Naive B cell (primary cell): ENCODE measurements at regions not wholly inside any gene's neighbourhood (a gene's known extent, or its start where the extent isn't known, plus 50 kb on each side); places are given as distances from the start of the nearest gene placed in this dataset.
A peak's percentile ranks its signal among the peaks of the same experiment; 100 is the strongest.

Experiments
- ATAC-seq, 2 donors: fragments of 150-1000 bp; cut with Tn5 transposase; 2 replicates each; pipeline ENCODE4 v1.10.0; 2021; ENCODE audit warnings: low read depth in 2 of 2, mild to moderate bottlenecking in 2 of 2, moderate library complexity in 2 of 2
- DNase-seq: peaks from one replicate; pipeline ENCODE4 v3.0.0; 2022
- H3K27ac Mint-ChIP-seq, 6 donors: one replicate each; pipeline ENCODE4 v1.8.0; 2020 to 2022; ENCODE audit warnings: mild to moderate bottlenecking in 6 of 6, mixed read lengths in 6 of 6, moderate library complexity in 5 of 6, inconsistent platforms in 2 of 6
- H3K27me3 Mint-ChIP-seq, 3 donors: one replicate each; pipeline ENCODE4 v1.8.0; 2021 to 2022; ENCODE audit warnings: mixed read lengths in 3 of 3, mild to moderate bottlenecking in 1 of 3
- H3K36me3 Mint-ChIP-seq, 2 donors: one replicate each; pipeline ENCODE4 v1.8.0; 2020 to 2022; ENCODE audit warnings: mixed read lengths in 2 of 2, inconsistent platforms in 1 of 2, mild to moderate bottlenecking in 1 of 2
- H3K4me1 Mint-ChIP-seq, 3 donors: one replicate each; pipeline ENCODE4 v1.8.0; 2020 to 2022; ENCODE audit warnings: mixed read lengths in 3 of 3, inconsistent platforms in 1 of 3, mild to moderate bottlenecking in 1 of 3, moderate library complexity in 1 of 3
- H3K4me3 Mint-ChIP-seq, 8 donors: one replicate each; pipeline ENCODE4 v1.8.0; 2020 to 2022; ENCODE audit warnings: mild to moderate bottlenecking in 8 of 8, mixed read lengths in 8 of 8, moderate library complexity in 8 of 8, inconsistent platforms in 2 of 8
- H3K9me3 Mint-ChIP-seq, 7 donors: one replicate each; pipeline ENCODE4 v1.8.0; 2020 to 2022; ENCODE audit warnings: mixed read lengths in 7 of 7, mild to moderate bottlenecking in 5 of 7, inconsistent platforms in 2 of 7, moderate library complexity in 1 of 7

- ATAC-seq: no peak
- no peak overlapping the region for H3K27ac Mint-ChIP-seq
- H3K4me3 Mint-ChIP-seq: no peak overlapping the region
- no peaks in the 10 kb centered on the region for H3K4me1 Mint-ChIP-seq
- H3K9me3 Mint-ChIP-seq: peaks cover 0 to 4% (median 2%) of the 10 kb centered on the region in 7 donors
- H3K27me3 Mint-ChIP-seq: no peaks in the 10 kb centered on the region
- no peaks in the 10 kb centered on the region for H3K36me3 Mint-ChIP-seq
- DNase-seq: no peak
Measured at GRCh38 chr11:91608677-91609076, 615.9 kb upstream of the FAT3 start.

GRCh38 chr11:91596111-91596510, 628.5 kb upstream of the FAT3 start:
- Mint-ChIP-seq H3K4me3 (no peak overlapping the region), H3K27me3 (no peaks in the 10 kb centered on the region), H3K27ac (no peak overlapping the region), H3K36me3 (no peaks in the 10 kb centered on the region), H3K9me3 (peaks cover 4 to 19% (median 13%) of the 10 kb centered on the region in 7 donors), H3K4me1 (no peaks in the 10 kb centered on the region)
- ATAC-seq (no peak), DNase-seq (no peak)

- Mint-ChIP-seq H3K4me3 (no peak overlapping the region), H3K4me1 (no peaks in the 10 kb centered on the region), H3K36me3 (no peaks in the 10 kb centered on the region), H3K27ac (no peak overlapping the region), H3K9me3 (peaks cover 6 to 24% (median 14%) of the 10 kb centered on the region in 7 donors), H3K27me3 (no peaks in the 10 kb centered on the region)
- DNase-seq (no peak), ATAC-seq (no peak)
Measured at GRCh38 chr11:91591021-91591420, 633.6 kb upstream of the FAT3 start.

- Mint-ChIP-seq H3K27me3 (no peaks in the 10 kb centered on the region), H3K4me3 (no peak overlapping the region), H3K36me3 (no peaks in the 10 kb centered on the region), H3K9me3 (peaks cover 4 to 35% (median 16%) of the 10 kb centered on the region in 7 donors), H3K27ac (no peak overlapping the region), H3K4me1 (no peaks in the 10 kb centered on the region)
- ATAC-seq (no peak), DNase-seq (no peak)
Measured at GRCh38 chr11:91587131-91587530, 637.5 kb upstream of the FAT3 start.

GRCh38 chr11:91585035-91585801, 639.4 kb upstream of the FAT3 start:
- DNase-seq (no peak), ATAC-seq (no peak)
- H3K9me3 Mint-ChIP-seq: peaks cover 5 to 37% (median 18%) of the 10 kb centered on the region in 7 donors
- H3K36me3 Mint-ChIP-seq: no peaks in the 10 kb centered on the region
- no peak overlapping the region for H3K4me3 Mint-ChIP-seq
- no peaks in the 10 kb centered on the region for H3K4me1 Mint-ChIP-seq
- no peak overlapping the region for H3K27ac Mint-ChIP-seq
- H3K27me3 Mint-ChIP-seq: no peaks in the 10 kb centered on the region

GRCh38 chr11:91563176-91563575, 661.4 kb upstream of the FAT3 start:
- Mint-ChIP-seq H3K9me3 (peaks cover 0 to 9% (median 4%) of the 10 kb centered on the region in 7 donors), H3K27ac (no peak overlapping the region), H3K27me3 (no peaks in the 10 kb centered on the region), H3K4me3 (no peak overlapping the region), H3K36me3 (no peaks in the 10 kb centered on the region), H3K4me1 (no peaks in the 10 kb centered on the region)
- ATAC-seq (no peak), DNase-seq (no peak)

- no peaks in the 10 kb centered on the region for H3K36me3 Mint-ChIP-seq
- H3K4me1 Mint-ChIP-seq: no peaks in the 10 kb centered on the region
- no peak for ATAC-seq
- peaks cover 0 to 10% (median 5%) of the 10 kb centered on the region in 7 donors for H3K9me3 Mint-ChIP-seq
- no peaks in the 10 kb centered on the region for H3K27me3 Mint-ChIP-seq
- H3K27ac Mint-ChIP-seq: no peak overlapping the region
- no peak for DNase-seq
- no peak overlapping the region for H3K4me3 Mint-ChIP-seq
Measured at GRCh38 chr11:91560434-91560833, 664.2 kb upstream of the FAT3 start.

GRCh38 chr11:91538065-91538464, 686.6 kb upstream of the FAT3 start:
- Mint-ChIP-seq H3K4me3 (no peak overlapping the region), H3K27me3 (no peaks in the 10 kb centered on the region), H3K9me3 (peaks cover 4 to 51% (median 7%) of the 10 kb centered on the region in 7 donors), H3K27ac (no peak overlapping the region), H3K4me1 (no peaks in the 10 kb centered on the region), H3K36me3 (no peaks in the 10 kb centered on the region)
- DNase-seq (no peak), ATAC-seq (no peak)

- Mint-ChIP-seq H3K4me1 (no peaks in the 10 kb centered on the region), H3K27ac (no peak overlapping the region), H3K9me3 (peaks cover 2 to 37% (median 8%) of the 10 kb centered on the region in 7 donors), H3K27me3 (no peaks in the 10 kb centered on the region), H3K36me3 (no peaks in the 10 kb centered on the region), H3K4me3 (no peak overlapping the region)
- no peak for DNase-seq
- no peak for ATAC-seq
Measured at GRCh38 chr11:91536366-91536765, 688.3 kb upstream of the FAT3 start.

- DNase-seq (no peak), ATAC-seq (no peak)
- H3K9me3 Mint-ChIP-seq: peaks cover 0 to 24% (median 10%) of the 10 kb centered on the region in 7 donors
- H3K4me1 Mint-ChIP-seq: no peaks in the 10 kb centered on the region
- no peak overlapping the region for H3K4me3 Mint-ChIP-seq
- H3K36me3 Mint-ChIP-seq: no peaks in the 10 kb centered on the region
- no peaks in the 10 kb centered on the region for H3K27me3 Mint-ChIP-seq
- H3K27ac Mint-ChIP-seq: no peak overlapping the region
Measured at GRCh38 chr11:91528965-91529364, 695.7 kb upstream of the FAT3 start.

GRCh38 chr11:91527380-91528030, 697.1 kb upstream of the FAT3 start:
- DNase-seq: no peak
- ATAC-seq: no peak
- H3K27ac Mint-ChIP-seq: no peak overlapping the region
- peaks cover 0 to 16% (median 10%) of the 10 kb centered on the region in 7 donors for H3K9me3 Mint-ChIP-seq
- no peaks in the 10 kb centered on the region for H3K4me1 Mint-ChIP-seq
- no peak overlapping the region for H3K4me3 Mint-ChIP-seq
- no peaks in the 10 kb centered on the region for H3K27me3 Mint-ChIP-seq
- no peaks in the 10 kb centered on the region for H3K36me3 Mint-ChIP-seq

- Mint-ChIP-seq H3K36me3 (no peaks in the 10 kb centered on the region), H3K4me3 (peak overlapping the region in 1 of 8 donors; percentile 35), H3K27ac (no peak overlapping the region), H3K27me3 (no peaks in the 10 kb centered on the region), H3K4me1 (no peaks in the 10 kb centered on the region), H3K9me3 (peaks cover 0 to 6% (median under 1%) of the 10 kb centered on the region in 7 donors)
- DNase-seq: no peak
- ATAC-seq: no peak
Measured at GRCh38 chr11:91513734-91514133, 710.9 kb upstream of the FAT3 start.

- Mint-ChIP-seq H3K27me3 (no peaks in the 10 kb centered on the region), H3K36me3 (no peaks in the 10 kb centered on the region), H3K9me3 (peaks cover 0 to 4% (median 0%) of the 10 kb centered on the region in 7 donors), H3K4me3 (no peak overlapping the region), H3K4me1 (no peaks in the 10 kb centered on the region), H3K27ac (no peak overlapping the region)
- ATAC-seq: no peak
- no peak for DNase-seq
Measured at GRCh38 chr11:91497847-91498246, 726.8 kb upstream of the FAT3 start.

- Mint-ChIP-seq H3K36me3 (no peaks in the 10 kb centered on the region), H3K27ac (no peak overlapping the region), H3K4me3 (no peak overlapping the region), H3K4me1 (no peaks in the 10 kb centered on the region), H3K27me3 (no peaks in the 10 kb centered on the region), H3K9me3 (no peaks in the 10 kb centered on the region)
- DNase-seq: no peak
- ATAC-seq: no peak
Measured at GRCh38 chr11:91495837-91496236, 728.8 kb upstream of the FAT3 start.
